Spinal cord (tissue), 9 donors: ENCODE measurements at regions not wholly inside any gene's neighbourhood (a gene's known extent, or its start where the extent isn't known, plus 50 kb on each side); places are given as distances from the start of the nearest gene placed in this dataset.
"Not testable (repeated sequence)": the region's sequence is repeated elsewhere in the genome, so short reads cannot be mapped to it uniquely, and the experiment has no call there.

Experiments
- DNase-seq, 6 donors: peaks; one replicate each; pipeline versions ENCODE4 v3.0.0 to v3.0.0-alpha.2; 2013 to 2015; ENCODE audit warnings: low spot score in 6 of 6, low read depth in 4 of 6
- H3K27ac ChIP-seq: one replicate; pipeline ENCODE4 v1.5.1; 2013; ENCODE audit warnings: low read depth, low read length, control low read depth
- H3K27me3 ChIP-seq: one replicate; pipeline ENCODE4 v1.6.1; 2013; ENCODE audit warnings: low read length; ENCODE audit not compliant: control insufficient read depth, insufficient read depth
- H3K36me3 ChIP-seq: one replicate; pipeline ENCODE4 v1.6.1; 2013; ENCODE audit warnings: low read length; ENCODE audit not compliant: control insufficient read depth, insufficient read depth
- H3K4me1 ChIP-seq: one replicate; pipeline ENCODE4 v1.6.1; 2013; ENCODE audit warnings: low read length; ENCODE audit not compliant: control insufficient read depth, insufficient read depth
- H3K4me3 ChIP-seq: one replicate; pipeline ENCODE4 v1.5.1; 2013; ENCODE audit warnings: low read depth, low read length, control low read depth
- H3K9me3 ChIP-seq: one replicate; pipeline ENCODE4 v1.6.1; 2013; ENCODE audit warnings: low read length; ENCODE audit not compliant: control insufficient read depth, insufficient read depth
- WGBS: methylation state at CpG from one replicate; pipeline ENCODE4 v1.1.5; 2013; ENCODE audit warnings: missing lambda C conversion rate; ENCODE audit not compliant: insufficient coverage; 5-methylcytosine and 5-hydroxymethylcytosine counted together
- donor health status: healthy.

- DNase-seq, result no peak
- no CpG with 5 or more reads among the region's 7 CpGs for WGBS
- no peaks in the 10 kb centered on the region for H3K27me3 ChIP-seq
- H3K4me1 ChIP-seq, result no peaks in the 10 kb centered on the region
- peaks cover 2% of the 10 kb centered on the region for H3K9me3 ChIP-seq
- no peak overlapping the region for H3K27ac ChIP-seq
- no peaks in the 10 kb centered on the region for H3K36me3 ChIP-seq
- no peak overlapping the region for H3K4me3 ChIP-seq
Observed at GRCh38 chr14:106107703-106108102, 581.3 kb downstream of the TMEM121 start.

- Histone ChIP-seq H3K36me3 (no peaks in the 10 kb centered on the region), H3K27me3 (no peaks in the 10 kb centered on the region), H3K4me3 (no peak overlapping the region), H3K4me1 (no peaks in the 10 kb centered on the region), H3K9me3 (peaks cover 2% of the 10 kb centered on the region), H3K27ac (no peak overlapping the region)
- WGBS, result no CpG with 5 or more reads among the region's 1 CpG
- DNase-seq, result no peak
Observed at GRCh38 chr14:106109337-106109736, 583.0 kb downstream of the TMEM121 start.

GRCh38 chr14:106115401-106115800 lies 589.0 kb downstream of the TMEM121 start:
- WGBS, result 63% methylated on average over 3 of the region's 4 CpGs
- H3K27me3 ChIP-seq, result no peaks in the 10 kb centered on the region

GRCh38 chr14:106116339-106116930 lies 590.1 kb downstream of the TMEM121 start:
- not testable (repeated sequence) for H3K9me3 ChIP-seq, H3K27me3 ChIP-seq, H3K27ac ChIP-seq, H3K36me3 ChIP-seq, H3K4me1 ChIP-seq, DNase-seq, H3K4me3 ChIP-seq
- WGBS, result 33% methylated on average over 2 of the region's 10 CpGs

More at GRCh38 chr14:106115401-106115800, 589.0 kb downstream of the TMEM121 start:
- Histone ChIP-seq H3K4me3 (no peak overlapping the region), H3K27ac (no peak overlapping the region), H3K36me3 (no peaks in the 10 kb centered on the region), H3K9me3 (no peaks in the 10 kb centered on the region), H3K4me1 (no peaks in the 10 kb centered on the region)
- DNase-seq, result no peak

GRCh38 chr14:106120101-106120500 lies 593.7 kb downstream of the TMEM121 start:
- Histone ChIP-seq H3K9me3 (peaks cover 1% of the 10 kb centered on the region), H3K27ac (no peak overlapping the region), H3K27me3 (no peaks in the 10 kb centered on the region), H3K4me3 (no peak overlapping the region), H3K4me1 (no peaks in the 10 kb centered on the region), H3K36me3 (no peaks in the 10 kb centered on the region)
- WGBS, result 58% methylated on average over 6 of the region's 6 CpGs
- no peak for DNase-seq

- Histone ChIP-seq H3K36me3 (no peaks in the 10 kb centered on the region), H3K9me3 (no peaks in the 10 kb centered on the region), H3K4me3 (no peak overlapping the region), H3K27me3 (no peaks in the 10 kb centered on the region), H3K27ac (no peak overlapping the region), H3K4me1 (no peaks in the 10 kb centered on the region)
- no peak for DNase-seq
- WGBS, result 53% methylated on average over 4 of the region's 5 CpGs
Observed at GRCh38 chr14:106129274-106129673, 602.9 kb downstream of the TMEM121 start.

GRCh38 chr14:106129904-106130661 lies 603.7 kb downstream of the TMEM121 start:
- WGBS, result 35% methylated on average over 3 of the region's 8 CpGs
- not testable (repeated sequence) for H3K9me3 ChIP-seq, H3K27ac ChIP-seq, H3K27me3 ChIP-seq, DNase-seq, H3K4me1 ChIP-seq, H3K4me3 ChIP-seq, H3K36me3 ChIP-seq

- not testable (repeated sequence) for H3K9me3 ChIP-seq, H3K27me3 ChIP-seq
- WGBS, result no CpG with 5 or more reads among the region's 2 CpGs
Observed at GRCh38 chr14:106133126-106133525, 606.7 kb downstream of the TMEM121 start.

GRCh38 chr14:106134886-106135285 lies 608.5 kb downstream of the TMEM121 start:
- no peaks in the 10 kb centered on the region for H3K36me3 ChIP-seq
- H3K27ac ChIP-seq, result no peak overlapping the region
- H3K4me1 ChIP-seq, result no peaks in the 10 kb centered on the region
- no peak for DNase-seq
- WGBS, result 70% methylated on average over 2 of the region's 5 CpGs
- no peaks in the 10 kb centered on the region for H3K9me3 ChIP-seq
- no peaks in the 10 kb centered on the region for H3K27me3 ChIP-seq
- H3K4me3 ChIP-seq, result no peak overlapping the region

More at GRCh38 chr14:106133126-106133525, 606.7 kb downstream of the TMEM121 start:
- H3K27ac ChIP-seq, DNase-seq, H3K36me3 ChIP-seq, H3K4me1 ChIP-seq, H3K4me3 ChIP-seq: not testable (repeated sequence)
